ENCODE measurements at regions not wholly inside any gene's neighbourhood (a gene's known extent, or its start where the extent isn't known, plus 50 kb on each side); places are given as distances from the start of the nearest gene placed in this dataset.

DNA sequence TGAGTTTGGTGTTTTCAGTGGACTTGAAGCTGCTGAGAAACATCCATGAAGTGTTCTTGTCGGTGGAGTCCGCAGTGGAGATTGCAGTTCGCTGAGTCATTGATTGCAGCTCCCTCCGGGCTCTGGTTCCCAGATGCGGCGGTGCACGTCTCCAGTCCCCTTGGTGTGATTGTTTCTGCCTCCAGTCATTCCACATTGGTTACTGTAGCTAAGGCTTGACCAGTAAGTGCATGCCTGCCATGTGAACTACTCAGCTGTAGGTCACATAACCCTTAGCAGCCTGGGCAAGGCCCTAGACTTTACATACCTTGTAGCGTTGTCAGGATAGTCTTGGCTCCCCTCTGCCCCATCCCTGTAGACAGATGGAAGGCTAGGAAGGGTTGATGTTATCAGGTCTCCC lies 53.8 kb upstream of the CLCN4 start:
- peaks cover 20% of the 10 kb centered on the region; the same call in 1 of the 2 replicates for H3K79me2 ChIP-seq (ENCODE audit: insufficient read depth, low read depth, low read length)
- BruUV-seq (replicated peaks) = no TSS peak
- CTCF ChIA-PET (ENCODE audit: unreplicated experiment) = no interaction called here
- POLR2A ChIA-PET = no interaction called here
- H3K9me3 ChIP-seq (ENCODE audit: low read length) = no peaks in the 10 kb centered on the region
- DNase-seq (ENCODE audit: low spot score) = no peak
- no peak for TF ChIP-seq EZH2phosphoT487 (IDR thresholded peaks at IDR 0.05; ENCODE audit: borderline replicate concordance, low read depth, low read length)
- TF ChIP-seq, protein P1, sequence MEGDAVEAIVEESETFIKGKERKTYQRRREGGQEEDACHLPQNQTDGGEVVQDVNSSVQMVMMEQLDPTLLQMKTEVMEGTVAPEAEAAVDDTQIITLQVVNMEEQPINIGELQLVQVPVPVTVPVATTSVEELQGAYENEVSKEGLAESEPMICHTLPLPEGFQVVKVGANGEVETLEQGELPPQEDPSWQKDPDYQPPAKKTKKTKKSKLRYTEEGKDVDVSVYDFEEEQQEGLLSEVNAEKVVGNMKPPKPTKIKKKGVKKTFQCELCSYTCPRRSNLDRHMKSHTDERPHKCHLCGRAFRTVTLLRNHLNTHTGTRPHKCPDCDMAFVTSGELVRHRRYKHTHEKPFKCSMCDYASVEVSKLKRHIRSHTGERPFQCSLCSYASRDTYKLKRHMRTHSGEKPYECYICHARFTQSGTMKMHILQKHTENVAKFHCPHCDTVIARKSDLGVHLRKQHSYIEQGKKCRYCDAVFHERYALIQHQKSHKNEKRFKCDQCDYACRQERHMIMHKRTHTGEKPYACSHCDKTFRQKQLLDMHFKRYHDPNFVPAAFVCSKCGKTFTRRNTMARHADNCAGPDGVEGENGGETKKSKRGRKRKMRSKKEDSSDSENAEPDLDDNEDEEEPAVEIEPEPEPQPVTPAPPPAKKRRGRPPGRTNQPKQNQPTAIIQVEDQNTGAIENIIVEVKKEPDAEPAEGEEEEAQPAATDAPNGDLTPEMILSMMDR (conservative IDR thresholded peaks at IDR 0.05; ENCODE audit: low read length) = no peak
- H3K36me3 ChIP-seq (ENCODE audit: insufficient read depth, low read length) = peaks cover 33% of the 10 kb centered on the region
- H4K20me1 ChIP-seq (ENCODE audit: insufficient read depth, low read length) = no peaks in the 10 kb centered on the region
- H3K4me2 ChIP-seq (ENCODE audit: low read length) = no peak overlapping the region
- H2AFZ ChIP-seq (ENCODE audit: low read length) = no peak overlapping the region
- intact Hi-C loops (cut with micrococcal nuclease; ENCODE audit: unreplicated experiment) = no loop called here
- peaks cover 79% of the 10 kb centered on the region for H3K4me1 ChIP-seq (ENCODE audit: insufficient read depth, low read length, poor library complexity, severe bottlenecking)
- H3K27ac ChIP-seq (ENCODE audit: low read depth, low read length, poor library complexity, severe bottlenecking) = peak overlapping the region; percentile 40
- H3K4me3 ChIP-seq (ENCODE audit: low read depth, low read length, poor library complexity, severe bottlenecking) = no peak overlapping the region
- H3K9me2 ChIP-seq (ENCODE audit: insufficient read depth, low read length) = no peaks in the 10 kb centered on the region

DNA sequence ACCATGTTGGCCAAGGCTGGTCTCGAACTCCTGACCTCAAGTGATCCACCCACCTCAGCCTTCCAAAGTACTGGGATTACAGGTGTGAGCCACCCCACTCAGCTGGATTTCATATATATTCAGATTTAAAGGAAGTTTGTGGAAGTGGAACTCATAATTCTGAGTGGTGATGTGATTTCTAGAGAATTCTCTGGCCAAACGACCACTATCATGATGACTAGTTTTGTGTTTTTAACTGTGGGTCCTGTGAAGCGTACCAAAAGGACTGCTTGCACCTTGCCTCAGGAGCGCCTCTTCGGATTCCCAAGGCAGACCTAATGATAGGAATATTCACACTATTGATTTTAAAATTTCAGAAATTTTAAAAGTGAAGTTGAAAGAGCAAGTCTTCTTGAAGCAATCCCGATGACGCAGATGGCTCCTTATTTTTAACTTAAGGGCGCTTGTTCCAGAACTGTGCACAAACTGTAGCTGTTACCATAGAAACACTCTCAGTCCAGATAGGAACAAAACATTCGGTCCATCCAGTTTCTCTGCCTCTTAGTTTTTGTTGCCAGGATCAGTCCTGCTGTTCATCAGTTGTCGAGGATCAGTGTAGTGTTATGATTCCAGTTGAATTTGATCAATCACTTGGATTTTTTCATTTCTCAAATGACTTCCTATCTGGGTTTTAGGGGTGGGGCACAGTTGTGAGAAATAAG lies 51.7 kb upstream of the CLCN4 start:
- POLR2A ChIA-PET = interaction anchor here (1.6 to 8.1 kb wide), 2 partner anchors 8 to 10 kb away, joined by 5 to 77 read pairs; no protein-coding TSS in a partner anchor
- Histone ChIP-seq H3K79me2 (ENCODE audit: insufficient read depth, low read depth, low read length) (peaks cover 21% of the 10 kb centered on the region; the same call in 1 of the 2 replicates), H3K36me3 (ENCODE audit: insufficient read depth, low read length) (peaks cover 37% of the 10 kb centered on the region), H3K4me1 (ENCODE audit: insufficient read depth, low read length, poor library complexity, severe bottlenecking) (peaks cover 84% of the 10 kb centered on the region), H3K9me3 (ENCODE audit: low read length) (no peaks in the 10 kb centered on the region), H2AFZ (ENCODE audit: low read length) (no peak overlapping the region), H3K4me3 (ENCODE audit: low read depth, low read length, poor library complexity, severe bottlenecking) (peak overlapping the region; percentile 43), H4K20me1 (ENCODE audit: insufficient read depth, low read length) (no peaks in the 10 kb centered on the region), H3K4me2 (ENCODE audit: low read length) (peak overlapping the region; percentile 63), H3K27ac (ENCODE audit: low read depth, low read length, poor library complexity, severe bottlenecking) (peak overlapping the region; percentile 100), H3K9me2 (ENCODE audit: insufficient read depth, low read length) (no peaks in the 10 kb centered on the region)
- CTCF ChIA-PET (ENCODE audit: unreplicated experiment) = no interaction called here
- DNase-seq (ENCODE audit: low spot score) = no peak
- no TSS peak for BruUV-seq (replicated peaks)
- TF ChIP-seq, protein P1 (conservative IDR thresholded peaks at IDR 0.05; ENCODE audit: low read length) = no peak
- intact Hi-C loops (cut with micrococcal nuclease; ENCODE audit: unreplicated experiment) = no loop called here

DNA sequence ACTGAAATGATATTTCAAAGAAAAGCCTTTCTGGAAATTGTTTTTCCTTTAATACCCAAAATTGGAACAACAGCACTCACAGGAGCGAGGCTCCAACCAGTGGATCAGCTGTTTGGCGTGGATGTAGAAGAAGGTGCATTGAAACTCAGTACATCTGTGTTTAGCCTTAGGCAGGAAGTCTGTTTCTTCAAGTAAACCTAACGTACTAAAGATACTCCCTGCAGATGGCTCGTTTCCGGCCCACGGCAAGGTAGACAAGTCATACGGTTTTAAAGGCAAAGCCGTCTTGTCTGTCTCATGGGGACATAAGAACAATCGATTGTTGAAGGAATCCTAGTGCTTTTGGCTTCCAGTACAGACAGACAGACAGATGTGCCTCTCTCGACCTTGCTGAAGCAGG lies 50.0 kb upstream of the CLCN4 start:
- Histone ChIP-seq H3K9me3 (ENCODE audit: low read length) (no peaks in the 10 kb centered on the region), H3K4me2 (ENCODE audit: low read length) (peak overlapping the region; percentile 79), H3K9me2 (ENCODE audit: insufficient read depth, low read length) (no peaks in the 10 kb centered on the region), H4K20me1 (ENCODE audit: insufficient read depth, low read length) (no peaks in the 10 kb centered on the region), H2AFZ (ENCODE audit: low read length) (no peak overlapping the region), H3K36me3 (ENCODE audit: insufficient read depth, low read length) (peaks cover 27% of the 10 kb centered on the region), H3K27ac (ENCODE audit: low read depth, low read length, poor library complexity, severe bottlenecking) (peak overlapping the region; percentile 100), H3K79me2 (ENCODE audit: insufficient read depth, low read depth, low read length) (peaks cover 21% of the 10 kb centered on the region; the same call in 1 of the 2 replicates), H3K4me1 (ENCODE audit: insufficient read depth, low read length, poor library complexity, severe bottlenecking) (peaks cover 84% of the 10 kb centered on the region), H3K4me3 (ENCODE audit: low read depth, low read length, poor library complexity, severe bottlenecking) (peak overlapping the region; percentile 45)
- POLR2A ChIA-PET = interaction anchor here (0.7 to 8.1 kb wide), 7 partner anchors 11 to 50 kb away, joined by 3 to 77 read pairs (median 4); partner anchors contain the start of gene CLCN4
- peak; percentile 88 for DNase-seq (ENCODE audit: low spot score)
- CTCF ChIA-PET (ENCODE audit: unreplicated experiment) = no interaction called here
- no peak for TF ChIP-seq EZH2phosphoT487 (IDR thresholded peaks at IDR 0.05; ENCODE audit: borderline replicate concordance, low read depth, low read length)
- TF ChIP-seq, protein P1 (conservative IDR thresholded peaks at IDR 0.05; ENCODE audit: low read length) = no peak
- intact Hi-C loops (cut with micrococcal nuclease; ENCODE audit: unreplicated experiment) = no loop called here
- BruUV-seq (replicated peaks) = no TSS peak
